HFFc6 (cell line): ENCODE measurements at regions not wholly inside any gene's neighbourhood (a gene's known extent, or its start where the extent isn't known, plus 50 kb on each side); places are given as distances from the start of the nearest gene placed in this dataset.

Experiments used
- DNase-seq: peaks from one replicate; pipeline ENCODE4 v3.0.0-alpha.2; 2018
- H3K27ac Mint-ChIP-seq: 2 replicates; pipeline ENCODE4 v1.8.0; 2020; ENCODE audit warnings: mild to moderate bottlenecking, mixed read lengths
- H3K27me3 Mint-ChIP-seq: 2 replicates; pipeline ENCODE4 v1.8.0; 2021; ENCODE audit warnings: mild to moderate bottlenecking, moderate library complexity, mixed read lengths; ENCODE audit not compliant: insufficient read depth
- H3K36me3 Mint-ChIP-seq: 2 replicates; pipeline ENCODE4 v1.8.0; 2021; ENCODE audit warnings: low read depth, mixed read lengths
- H3K4me1 Mint-ChIP-seq: 2 replicates; pipeline ENCODE4 v1.8.0; 2020; ENCODE audit warnings: low read depth, mixed read lengths
- H3K4me3 Mint-ChIP-seq: 2 replicates; pipeline ENCODE4 v1.8.0; 2020; ENCODE audit warnings: mild to moderate bottlenecking, moderate library complexity, mixed read lengths
- H3K9me3 Mint-ChIP-seq: 2 replicates; pipeline ENCODE4 v1.8.0; 2020; ENCODE audit warnings: mild to moderate bottlenecking, mixed read lengths
- CTCF ChIP-seq: fragments of 200-600 bp; sonication (generic); IDR thresholded peaks from 2 replicates; pipeline ENCODE4 v1.5.0; 2021; ENCODE audit warnings: antibody characterized with exemption, mild to moderate bottlenecking

GRCh38 chr5:158139161-158139560 lies 280.2 kb upstream of the CLINT1 start:
- no peaks in the 10 kb centered on the region for H3K36me3 Mint-ChIP-seq
- H3K9me3 Mint-ChIP-seq = peaks cover 26% of the 10 kb centered on the region
- H3K4me3 Mint-ChIP-seq = no peak overlapping the region
- H3K4me1 Mint-ChIP-seq = no peaks in the 10 kb centered on the region
- H3K27ac Mint-ChIP-seq = no peak overlapping the region
- TF ChIP-seq CTCF = no peak
- no peak for DNase-seq
- H3K27me3 Mint-ChIP-seq = 0 out of 2 replicates have a peak, but pooled peaks cover 1% of the 10 kb centered on the region

GRCh38 chr5:158135682-158136179 lies 276.8 kb upstream of the CLINT1 start:
- no peak for DNase-seq
- Mint-ChIP-seq H3K4me1 (no peaks in the 10 kb centered on the region), H3K27ac (no peak overlapping the region), H3K4me3 (no peak overlapping the region), H3K9me3 (peaks cover 42% of the 10 kb centered on the region), H3K27me3 (0 out of 2 replicates have a peak, but pooled peaks cover 1% of the 10 kb centered on the region), H3K36me3 (no peaks in the 10 kb centered on the region)
- TF ChIP-seq CTCF = no peak

GRCh38 chr5:158133369-158133768 lies 274.4 kb upstream of the CLINT1 start:
- peaks cover 43% of the 10 kb centered on the region for H3K9me3 Mint-ChIP-seq
- DNase-seq = no peak

GRCh38 chr5:158127536-158127935 lies 268.6 kb upstream of the CLINT1 start:
- no peak for DNase-seq
- Mint-ChIP-seq H3K9me3 (peaks cover 34% of the 10 kb centered on the region), H3K27ac (no peak overlapping the region), H3K36me3 (no peaks in the 10 kb centered on the region), H3K4me1 (no peaks in the 10 kb centered on the region), H3K4me3 (no peak overlapping the region), H3K27me3 (no peaks in the 10 kb centered on the region)
- TF ChIP-seq CTCF = no peak

More at GRCh38 chr5:158133369-158133768, 274.4 kb upstream of the CLINT1 start:
- Mint-ChIP-seq H3K4me1 (no peaks in the 10 kb centered on the region), H3K4me3 (no peak overlapping the region), H3K27ac (no peak overlapping the region), H3K36me3 (no peaks in the 10 kb centered on the region), H3K27me3 (0 out of 2 replicates have a peak, but pooled peaks cover 1% of the 10 kb centered on the region)
- no peak for TF ChIP-seq CTCF

- DNase-seq = no peak
- H3K4me1 Mint-ChIP-seq = no peaks in the 10 kb centered on the region
- no peak overlapping the region for H3K27ac Mint-ChIP-seq
- H3K9me3 Mint-ChIP-seq = peaks cover 28% of the 10 kb centered on the region
- TF ChIP-seq CTCF = no peak
- H3K36me3 Mint-ChIP-seq = no peaks in the 10 kb centered on the region
- no peak overlapping the region for H3K4me3 Mint-ChIP-seq
- H3K27me3 Mint-ChIP-seq = no peaks in the 10 kb centered on the region
Measured at GRCh38 chr5:158126442-158127405, 267.8 kb upstream of the CLINT1 start.
